GM23248 (cell line): ENCODE measurements at regions not wholly inside any gene's neighbourhood (a gene's known extent, or its start where the extent isn't known, plus 50 kb on each side); places are given as distances from the start of the nearest gene placed in this dataset.

Experiments
- EZH2 ChIP-seq: fragments of 200-600 bp; sonication (generic); IDR thresholded peaks from 2 replicates; pipeline ENCODE4 v1.6.1; 2018; ENCODE audit warnings: antibody characterized with exemption, mild to moderate bottlenecking; ENCODE audit not compliant: insufficient read depth, poor library complexity, severe bottlenecking
- EZH2phosphoT487 ChIP-seq: fragments of 200-600 bp; sonication (generic); IDR thresholded peaks from 2 replicates; pipeline ENCODE4 v1.6.1; 2018; ENCODE audit warnings: antibody characterized with exemption, moderate library complexity, mild to moderate bottlenecking, low read depth; ENCODE audit not compliant: insufficient read depth

GRCh38 chr6:93745306-93745705, 325.9 kb upstream of the EPHA7 start:
- TF ChIP-seq EZH2 (no peak), EZH2phosphoT487 (no peak)
